ENCODE measurements at regions not wholly inside any gene's neighbourhood (a gene's known extent, or its start where the extent isn't known, plus 50 kb on each side); places are given as distances from the start of the nearest gene placed in this dataset.

- H3K4me3 ChIP-seq (ENCODE audit: insufficient read depth, low read depth, low read length) = no peak overlapping the region
- H3K27ac ChIP-seq (ENCODE audit: low read depth, low read length) = no peak overlapping the region
- H3K9ac ChIP-seq (ENCODE audit: low read length) = no peak overlapping the region
- no peak overlapping the region for H2AFZ ChIP-seq (ENCODE audit: low read depth, low read length)
- H3K4me1 Mint-ChIP-seq (ENCODE audit: low read depth, unreplicated experiment) = peaks cover 2% of the 10 kb centered on the region
- no peaks in the 10 kb centered on the region for H3K36me3 ChIP-seq (ENCODE audit: insufficient read depth, low read length)
- no peaks in the 10 kb centered on the region for H3K9me3 ChIP-seq (ENCODE audit: insufficient read depth, low read depth, low read length)
- DNase-seq (ENCODE audit: low read depth) (no peak), FAIRE-seq (no peak)
- TF ChIP-seq EZH2 (IDR thresholded peaks at IDR 0.05; ENCODE audit: insufficient read depth, low read length) = no peak
- TF ChIP-seq CTCF (IDR thresholded peaks at IDR 0.05; ENCODE audit: insufficient read depth, low read depth, low read length) = no peak
- peaks cover 5% of the 10 kb centered on the region for H3K27me3 ChIP-seq (ENCODE audit: insufficient read depth, low read length)
- H4K20me1 ChIP-seq (ENCODE audit: insufficient read depth, low read length) = no peaks in the 10 kb centered on the region
- H3K4me3 Mint-ChIP-seq (ENCODE audit: unreplicated experiment) = no peak overlapping the region
- no peaks in the 10 kb centered on the region for H3K36me3 Mint-ChIP-seq (ENCODE audit: low read depth, unreplicated experiment)
- H3K27me3 Mint-ChIP-seq (ENCODE audit: low read depth, unreplicated experiment) = no peaks in the 10 kb centered on the region
- no peaks in the 10 kb centered on the region for H3K79me2 ChIP-seq (ENCODE audit: insufficient read depth, low read length)
- no peak overlapping the region for H3K4me2 ChIP-seq (ENCODE audit: low read length)
- no peak overlapping the region for H3K27ac Mint-ChIP-seq (ENCODE audit: unreplicated experiment)
- peaks cover 1% of the 10 kb centered on the region for H3K9me3 Mint-ChIP-seq (ENCODE audit: unreplicated experiment)
- H3K4me1 ChIP-seq (ENCODE audit: insufficient read depth, low read length) = no peaks in the 10 kb centered on the region
Measured at GRCh38 chr1:65691152-65691900, 101.4 kb upstream of the PDE4B start.

- Mint-ChIP-seq H3K9me3 (ENCODE audit: unreplicated experiment) (no peaks in the 10 kb centered on the region), H3K27ac (ENCODE audit: unreplicated experiment) (no peak overlapping the region), H3K27me3 (ENCODE audit: low read depth, unreplicated experiment) (no peaks in the 10 kb centered on the region), H3K4me3 (ENCODE audit: unreplicated experiment) (no peak overlapping the region), H3K4me1 (ENCODE audit: low read depth, unreplicated experiment) (peaks cover 2% of the 10 kb centered on the region), H3K36me3 (ENCODE audit: low read depth, unreplicated experiment) (no peaks in the 10 kb centered on the region)
- FAIRE-seq = no peak
- H3K9me3 ChIP-seq (ENCODE audit: insufficient read depth, low read depth, low read length) = no peaks in the 10 kb centered on the region
- H3K27me3 ChIP-seq (ENCODE audit: insufficient read depth, low read length) = peaks cover 5% of the 10 kb centered on the region
- no peak overlapping the region for H3K9ac ChIP-seq (ENCODE audit: low read length)
- no peaks in the 10 kb centered on the region for H3K79me2 ChIP-seq (ENCODE audit: insufficient read depth, low read length)
- no peak for TF ChIP-seq CTCF (IDR thresholded peaks at IDR 0.05; ENCODE audit: insufficient read depth, low read depth, low read length)
- TF ChIP-seq EZH2 (IDR thresholded peaks at IDR 0.05; ENCODE audit: insufficient read depth, low read length) = no peak
- no peak overlapping the region for H3K4me3 ChIP-seq (ENCODE audit: insufficient read depth, low read depth, low read length)
- H3K4me1 ChIP-seq (ENCODE audit: insufficient read depth, low read length) = no peaks in the 10 kb centered on the region
- DNase-seq (ENCODE audit: low read depth) = no peak
- no peak overlapping the region for H2AFZ ChIP-seq (ENCODE audit: low read depth, low read length)
- no peak overlapping the region for H3K4me2 ChIP-seq (ENCODE audit: low read length)
- H3K27ac ChIP-seq (ENCODE audit: low read depth, low read length) = no peak overlapping the region
- no peaks in the 10 kb centered on the region for H3K36me3 ChIP-seq (ENCODE audit: insufficient read depth, low read length)
- H4K20me1 ChIP-seq (ENCODE audit: insufficient read depth, low read length) = no peaks in the 10 kb centered on the region
Measured at GRCh38 chr1:65691972-65692371, 100.7 kb upstream of the PDE4B start.

GRCh38 chr1:65694126-65694525, 98.6 kb upstream of the PDE4B start:
- H3K27me3 Mint-ChIP-seq (ENCODE audit: low read depth, unreplicated experiment) = no peaks in the 10 kb centered on the region
- peaks cover 2% of the 10 kb centered on the region for H3K4me1 Mint-ChIP-seq (ENCODE audit: low read depth, unreplicated experiment)
- no peak for FAIRE-seq
- Histone ChIP-seq H3K79me2 (ENCODE audit: insufficient read depth, low read length) (no peaks in the 10 kb centered on the region), H3K4me3 (ENCODE audit: insufficient read depth, low read depth, low read length) (no peak overlapping the region), H3K27me3 (ENCODE audit: insufficient read depth, low read length) (peaks cover 5% of the 10 kb centered on the region), H3K4me2 (ENCODE audit: low read length) (no peak overlapping the region), H3K9me3 (ENCODE audit: insufficient read depth, low read depth, low read length) (no peaks in the 10 kb centered on the region), H3K9ac (ENCODE audit: low read length) (no peak overlapping the region), H4K20me1 (ENCODE audit: insufficient read depth, low read length) (no peaks in the 10 kb centered on the region), H2AFZ (ENCODE audit: low read depth, low read length) (no peak overlapping the region), H3K27ac (ENCODE audit: low read depth, low read length) (no peak overlapping the region), H3K4me1 (ENCODE audit: insufficient read depth, low read length) (no peaks in the 10 kb centered on the region), H3K36me3 (ENCODE audit: insufficient read depth, low read length) (no peaks in the 10 kb centered on the region)
- no peaks in the 10 kb centered on the region for H3K36me3 Mint-ChIP-seq (ENCODE audit: low read depth, unreplicated experiment)
- H3K4me3 Mint-ChIP-seq (ENCODE audit: unreplicated experiment) = no peak overlapping the region
- no peaks in the 10 kb centered on the region for H3K9me3 Mint-ChIP-seq (ENCODE audit: unreplicated experiment)
- no peak overlapping the region for H3K27ac Mint-ChIP-seq (ENCODE audit: unreplicated experiment)
- TF ChIP-seq EZH2 (IDR thresholded peaks at IDR 0.05; ENCODE audit: insufficient read depth, low read length) (no peak), CTCF (IDR thresholded peaks at IDR 0.05; ENCODE audit: insufficient read depth, low read depth, low read length) (no peak)
- DNase-seq (ENCODE audit: low read depth) = no peak

Measured in astrocyte (in vitro differentiated cells and primary cell).